IPS-18c (cell line): ENCODE measurements at regions not wholly inside any gene's neighbourhood (a gene's known extent, or its start where the extent isn't known, plus 50 kb on each side); places are given as distances from the start of the nearest gene placed in this dataset.
A peak's percentile ranks its signal among the peaks of the same experiment; 100 is the strongest.

ENCODE experiments used
- H3K4me3 ChIP-seq: 2 replicates; pipeline ENCODE4 v1.7.0; 2013; ENCODE audit warnings: low read depth, mild to moderate bottlenecking, low read length, moderate library complexity; ENCODE audit not compliant: insufficient read depth
- H3K9me3 ChIP-seq: one replicate; pipeline ENCODE4 v1.6.1; 2013; ENCODE audit warnings: mild to moderate bottlenecking, low read length, moderate library complexity; ENCODE audit not compliant: control insufficient read depth, insufficient read depth

- Histone ChIP-seq H3K4me3 (no peak overlapping the region), H3K9me3 (no peaks in the 10 kb centered on the region)
Observed at GRCh38 chr16:48824271-48824670, 214.3 kb upstream of the N4BP1 start.

DNA sequence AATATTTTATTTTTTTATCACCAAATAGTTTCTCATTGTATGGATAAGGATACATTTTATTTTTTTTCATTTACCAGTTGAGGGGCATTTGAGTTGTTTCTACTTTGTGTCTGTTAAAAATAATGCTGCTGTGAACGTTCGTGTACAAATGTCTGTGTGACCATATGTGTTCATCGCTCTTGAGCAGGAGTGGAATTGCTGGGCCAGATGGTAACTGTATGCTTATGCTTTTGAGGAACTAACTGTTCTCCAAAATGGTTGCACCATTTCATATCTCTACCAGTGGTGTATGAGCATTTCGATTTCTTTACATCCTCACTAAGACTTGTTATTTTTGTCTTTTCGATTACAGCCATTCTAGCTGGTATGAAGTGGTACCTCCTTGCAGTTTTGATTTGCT is 212.5 kb upstream of the N4BP1 start:
- H3K9me3 ChIP-seq: no peaks in the 10 kb centered on the region
- H3K4me3 ChIP-seq: no peak overlapping the region

DNA sequence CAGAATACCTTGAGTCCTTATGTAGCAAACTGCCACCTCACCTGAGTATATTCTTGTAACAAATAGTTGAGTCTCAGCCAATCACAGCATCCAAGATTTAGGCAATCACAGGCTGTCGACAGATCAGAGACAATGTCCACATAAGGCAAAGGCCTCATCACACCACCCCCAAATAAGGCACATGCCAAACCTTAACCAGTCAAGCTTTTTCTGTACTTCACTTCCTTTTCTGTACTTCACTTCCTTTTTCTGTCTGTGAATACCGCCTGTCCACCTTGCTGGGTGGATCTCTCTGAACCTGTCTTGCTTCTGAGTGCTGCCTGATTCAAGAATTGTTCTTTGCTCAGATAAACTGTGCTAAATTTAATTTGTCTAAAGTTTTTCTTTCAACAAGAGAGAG is 210.4 kb upstream of the N4BP1 start:
- Histone ChIP-seq H3K9me3 (no peaks in the 10 kb centered on the region), H3K4me3 (no peak overlapping the region)

DNA sequence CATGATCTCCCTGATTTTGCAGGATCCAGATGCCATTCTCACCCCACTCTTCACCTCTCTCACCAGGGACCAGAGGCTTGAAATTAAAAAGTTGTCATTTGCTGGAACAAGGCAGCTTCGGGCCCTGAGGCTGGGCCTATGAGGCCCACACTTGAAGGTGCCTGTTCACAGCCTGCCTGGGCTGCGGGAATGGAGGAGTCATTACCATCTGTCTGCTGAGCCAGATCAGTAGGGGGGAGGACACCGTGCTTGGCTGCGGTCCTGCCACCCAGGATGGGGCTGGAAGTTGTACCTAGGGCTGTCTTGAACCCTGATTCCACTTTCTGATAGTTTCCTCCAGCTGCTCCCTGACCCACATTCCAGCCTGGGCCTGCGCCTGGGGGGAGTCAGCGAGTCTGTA is 208.3 kb upstream of the N4BP1 start:
- Histone ChIP-seq H3K9me3 (no peaks in the 10 kb centered on the region), H3K4me3 (no peak overlapping the region)

GRCh38 chr16:48817032-48817431 is 207.1 kb upstream of the N4BP1 start:
- Histone ChIP-seq H3K4me3 (no peak overlapping the region), H3K9me3 (no peaks in the 10 kb centered on the region)

DNA sequence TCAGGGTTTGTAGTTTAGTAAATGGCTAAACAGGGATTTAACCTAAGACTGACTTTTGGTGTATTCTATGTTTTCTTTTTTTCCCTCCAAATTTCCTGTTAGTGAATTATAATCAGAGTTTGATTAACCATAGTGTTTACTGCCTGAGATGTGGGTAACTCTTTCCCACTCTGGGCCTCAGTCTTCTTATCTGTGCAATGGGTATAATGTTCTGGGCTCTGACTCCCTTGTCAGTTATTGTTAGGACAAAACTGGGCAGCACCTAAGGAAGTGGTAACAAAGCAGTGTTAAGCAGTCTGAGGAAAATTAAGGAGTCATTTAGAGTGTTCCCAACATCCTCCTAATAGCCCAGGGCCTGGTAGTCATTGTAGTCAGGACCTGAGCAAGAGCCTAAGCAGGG is 206.4 kb upstream of the N4BP1 start:
- Histone ChIP-seq H3K9me3 (no peaks in the 10 kb centered on the region), H3K4me3 (no peak overlapping the region)

DNA sequence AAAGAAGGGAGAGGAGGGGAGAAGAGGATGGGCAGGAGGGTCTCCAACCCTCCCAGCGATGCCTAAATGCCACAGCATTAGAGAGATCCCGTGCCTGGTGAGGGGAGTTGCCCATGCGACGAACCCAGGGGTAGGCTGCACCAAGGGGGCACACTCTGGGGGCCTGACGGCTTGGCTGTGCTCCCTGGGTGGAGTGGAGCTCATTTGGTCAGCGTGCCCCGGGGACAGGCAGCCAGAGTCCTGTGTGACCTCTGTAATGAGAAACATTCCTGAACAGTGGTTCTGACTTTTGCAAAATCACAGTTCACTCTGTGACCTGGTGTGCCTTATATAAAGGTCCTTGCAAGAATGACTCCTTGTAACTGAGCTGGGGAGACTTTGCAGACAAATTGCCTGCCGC is 205.0 kb upstream of the N4BP1 start:
- no peak overlapping the region for H3K4me3 ChIP-seq

GRCh38 chr16:48813485-48813884 is 203.5 kb upstream of the N4BP1 start:
- no peak overlapping the region for H3K4me3 ChIP-seq
- H3K9me3 ChIP-seq: no peaks in the 10 kb centered on the region

More for the DNA sequence above, 205.0 kb upstream of the N4BP1 start:
- no peaks in the 10 kb centered on the region for H3K9me3 ChIP-seq

DNA sequence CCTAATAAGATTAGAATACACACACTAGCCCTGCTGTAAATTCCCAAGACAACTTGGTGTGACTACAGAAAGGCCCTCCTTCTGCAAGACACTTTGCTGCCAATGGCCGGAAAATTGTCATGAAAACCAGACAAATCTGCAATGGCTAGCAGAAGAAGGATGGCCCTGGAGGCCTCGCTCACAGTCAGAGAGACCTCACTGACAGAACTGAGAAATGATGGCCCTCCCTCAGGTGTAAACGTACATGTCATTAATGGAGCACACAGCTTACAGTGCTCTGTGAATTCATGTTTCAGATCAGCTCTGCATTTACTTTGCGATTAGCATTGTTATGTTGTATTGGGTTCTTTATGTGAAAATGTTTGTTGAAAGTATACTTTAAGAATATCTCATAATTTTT is 202.9 kb upstream of the N4BP1 start:
- H3K9me3 ChIP-seq: no peaks in the 10 kb centered on the region
- no peak overlapping the region for H3K4me3 ChIP-seq

- H3K9me3 ChIP-seq: no peaks in the 10 kb centered on the region
- peak overlapping the region; percentile 50; the same call in 1 of the 2 replicates for H3K4me3 ChIP-seq
Observed at GRCh38 chr16:48811478-48811877, 201.5 kb upstream of the N4BP1 start.

- Histone ChIP-seq H3K9me3 (no peaks in the 10 kb centered on the region), H3K4me3 (peak overlapping the region; percentile 50; the same call in 1 of the 2 replicates)
Observed at GRCh38 chr16:48810803-48811453, 200.9 kb upstream of the N4BP1 start.

- peak overlapping the region; percentile 50; the same call in 1 of the 2 replicates for H3K4me3 ChIP-seq
- no peaks in the 10 kb centered on the region for H3K9me3 ChIP-seq
Observed at GRCh38 chr16:48810436-48810802, 200.4 kb upstream of the N4BP1 start.

GRCh38 chr16:48790151-48790550 is 180.2 kb upstream of the N4BP1 start:
- H3K9me3 ChIP-seq: no peaks in the 10 kb centered on the region
- H3K4me3 ChIP-seq: no peak overlapping the region

DNA sequence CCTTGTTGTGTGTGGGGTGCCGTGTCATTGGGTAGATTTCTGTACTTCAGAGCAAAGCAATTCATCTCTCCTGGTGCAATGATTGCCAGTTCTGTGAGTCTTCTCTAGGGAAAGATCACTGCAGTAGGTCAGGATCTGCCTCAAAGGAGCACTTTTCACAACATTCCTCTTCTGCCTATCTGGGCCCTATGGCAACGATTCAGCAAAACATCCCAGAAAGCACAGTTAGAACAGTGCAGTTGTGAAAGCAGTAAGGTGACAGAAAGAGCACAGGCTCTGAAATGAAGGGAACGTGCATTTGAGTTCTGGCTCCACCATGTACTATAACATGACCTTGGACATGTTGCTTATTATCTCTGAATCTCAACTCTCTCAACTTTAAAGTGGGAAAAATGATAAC is 178.5 kb upstream of the N4BP1 start:
- Histone ChIP-seq H3K4me3 (no peak overlapping the region), H3K9me3 (no peaks in the 10 kb centered on the region)

- no peak overlapping the region for H3K4me3 ChIP-seq
- peaks cover 2% of the 10 kb centered on the region for H3K9me3 ChIP-seq
Observed at GRCh38 chr16:48745541-48745940, 135.6 kb upstream of the N4BP1 start.

- H3K9me3 ChIP-seq: no peaks in the 10 kb centered on the region
- no peak overlapping the region for H3K4me3 ChIP-seq
Observed at GRCh38 chr16:48740964-48741363, 131.0 kb upstream of the N4BP1 start.

DNA sequence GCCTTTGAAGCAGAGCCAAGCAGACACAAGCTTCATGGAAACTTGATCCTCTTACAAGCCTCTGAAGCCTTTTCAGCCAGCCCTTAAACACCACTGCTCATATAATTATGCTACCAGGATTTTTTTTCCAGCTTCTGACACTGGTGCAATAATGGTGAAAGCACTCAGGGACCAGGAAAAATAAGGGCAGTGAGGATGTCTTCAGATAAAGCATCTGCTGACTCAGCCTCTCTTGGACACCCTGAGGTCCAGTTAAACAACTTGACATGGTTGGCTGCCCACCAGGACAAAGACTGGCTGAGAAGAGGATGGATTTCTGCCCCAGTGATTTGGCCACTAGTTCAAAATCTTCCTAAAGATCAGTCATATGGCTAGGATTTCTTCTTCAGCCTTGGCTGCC is 124.2 kb upstream of the N4BP1 start:
- H3K9me3 ChIP-seq: no peaks in the 10 kb centered on the region
- H3K4me3 ChIP-seq: no peak overlapping the region

GRCh38 chr16:48704710-48705109 is 94.7 kb upstream of the N4BP1 start:
- no peak overlapping the region for H3K4me3 ChIP-seq
- H3K9me3 ChIP-seq: no peaks in the 10 kb centered on the region

GRCh38 chr16:48687421-48688038 is 77.5 kb upstream of the N4BP1 start:
- Histone ChIP-seq H3K9me3 (no peaks in the 10 kb centered on the region), H3K4me3 (no peak overlapping the region)
